HFFc6 (cell line): ENCODE measurements at regions not wholly inside any gene's neighbourhood (a gene's known extent, or its start where the extent isn't known, plus 50 kb on each side); places are given as distances from the start of the nearest gene placed in this dataset.

Experiments used
- DNase-seq: peaks from one replicate; pipeline ENCODE4 v3.0.0-alpha.2; 2018
- H3K27ac Mint-ChIP-seq: 2 replicates; pipeline ENCODE4 v1.8.0; 2020; ENCODE audit warnings: mild to moderate bottlenecking, mixed read lengths
- H3K27me3 Mint-ChIP-seq: 2 replicates; pipeline ENCODE4 v1.8.0; 2021; ENCODE audit warnings: mild to moderate bottlenecking, moderate library complexity, mixed read lengths; ENCODE audit not compliant: insufficient read depth
- H3K36me3 Mint-ChIP-seq: 2 replicates; pipeline ENCODE4 v1.8.0; 2021; ENCODE audit warnings: low read depth, mixed read lengths
- H3K4me1 Mint-ChIP-seq: 2 replicates; pipeline ENCODE4 v1.8.0; 2020; ENCODE audit warnings: low read depth, mixed read lengths
- H3K4me3 Mint-ChIP-seq: 2 replicates; pipeline ENCODE4 v1.8.0; 2020; ENCODE audit warnings: mild to moderate bottlenecking, moderate library complexity, mixed read lengths
- H3K9me3 Mint-ChIP-seq: 2 replicates; pipeline ENCODE4 v1.8.0; 2020; ENCODE audit warnings: mild to moderate bottlenecking, mixed read lengths
- CTCF ChIP-seq: fragments of 200-600 bp; sonication (generic); IDR thresholded peaks from 2 replicates; pipeline ENCODE4 v1.5.0; 2021; ENCODE audit warnings: antibody characterized with exemption, mild to moderate bottlenecking

DNA sequence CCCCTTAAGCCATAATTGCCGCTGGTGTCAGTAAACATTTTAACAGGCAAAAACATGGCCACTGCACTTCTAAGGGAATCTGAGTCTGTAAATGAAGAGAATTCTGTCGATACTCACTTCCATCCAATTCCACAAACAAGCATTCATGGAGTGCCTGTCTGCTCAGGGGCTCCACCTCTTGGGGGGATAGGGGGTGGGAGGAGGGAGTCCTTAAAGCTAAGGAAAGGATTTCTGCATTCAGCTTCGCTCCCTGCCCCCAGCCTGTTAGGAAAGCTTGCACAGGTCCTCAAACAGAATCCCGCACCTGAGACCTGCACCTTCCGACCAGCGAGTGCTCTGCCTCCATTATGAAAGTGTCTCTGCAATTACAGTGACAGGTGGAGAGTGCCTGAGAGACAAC is 130.2 kb upstream of the KIT start:
- Mint-ChIP-seq H3K27ac (no peak overlapping the region), H3K36me3 (no peaks in the 10 kb centered on the region), H3K27me3 (peaks cover 10% of the 10 kb centered on the region; the same call in 1 of the 2 replicates), H3K9me3 (peaks cover 4% of the 10 kb centered on the region; the same call in 1 of the 2 replicates), H3K4me3 (no peak overlapping the region), H3K4me1 (peaks cover 30% of the 10 kb centered on the region)
- DNase-seq = no peak
- TF ChIP-seq CTCF = no peak

- peak; percentile 63 for DNase-seq
- Mint-ChIP-seq H3K4me3 (peak overlapping the region; percentile 71), H3K36me3 (no peaks in the 10 kb centered on the region), H3K9me3 (no peaks in the 10 kb centered on the region), H3K27ac (peak overlapping the region; percentile 44; the same call in 1 of the 2 replicates), H3K4me1 (peaks cover 44% of the 10 kb centered on the region), H3K27me3 (peaks cover 7% of the 10 kb centered on the region)
- peak; percentile 26; the same call in 1 of the 2 replicates for TF ChIP-seq CTCF
These were observed 118.2 kb upstream of the KIT start for GRCh38 chr4:54539500-54540029.

DNA sequence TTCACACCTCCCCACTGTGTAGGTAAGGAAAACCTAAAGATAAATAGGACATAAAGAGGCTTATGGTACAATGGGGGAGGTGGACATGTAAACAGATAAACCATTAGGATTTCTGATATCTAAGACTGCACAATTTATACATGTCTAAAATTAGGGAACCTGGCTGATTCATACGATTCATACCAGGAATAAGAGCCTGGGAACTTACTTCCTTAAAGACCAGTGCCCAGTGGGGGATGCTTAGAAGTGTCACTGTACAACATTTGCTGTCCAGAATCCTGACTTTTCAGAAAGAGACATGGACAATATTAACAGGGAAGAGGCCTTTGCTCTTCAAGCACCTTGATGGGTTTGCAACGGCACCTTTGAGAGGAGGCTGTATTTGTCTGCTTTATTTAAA is 116.8 kb upstream of the KIT start:
- TF ChIP-seq CTCF = no peak
- H3K4me1 Mint-ChIP-seq = peaks cover 47% of the 10 kb centered on the region
- H3K27ac Mint-ChIP-seq = peak overlapping the region; percentile 87
- H3K36me3 Mint-ChIP-seq = no peaks in the 10 kb centered on the region
- H3K27me3 Mint-ChIP-seq = peaks cover 11% of the 10 kb centered on the region
- H3K9me3 Mint-ChIP-seq = no peaks in the 10 kb centered on the region
- H3K4me3 Mint-ChIP-seq = peak overlapping the region; percentile 23; the same call in 1 of the 2 replicates
- no peak for DNase-seq

- H3K4me3 Mint-ChIP-seq = peak overlapping the region; percentile 23; the same call in 1 of the 2 replicates
- DNase-seq = peak; percentile 74
- H3K27ac Mint-ChIP-seq = peak overlapping the region; percentile 87
These were observed 116.2 kb upstream of the KIT start for GRCh38 chr4:54541426-54542118.

GRCh38 chr4:54542119-54542438 is 115.7 kb upstream of the KIT start:
- no peak for TF ChIP-seq CTCF
- H3K4me3 Mint-ChIP-seq = peak overlapping the region; percentile 68
- DNase-seq = no peak
- peaks cover 50% of the 10 kb centered on the region for H3K4me1 Mint-ChIP-seq
- H3K9me3 Mint-ChIP-seq = no peaks in the 10 kb centered on the region
- peak overlapping the region; percentile 87 for H3K27ac Mint-ChIP-seq
- no peaks in the 10 kb centered on the region for H3K36me3 Mint-ChIP-seq
- peaks cover 11% of the 10 kb centered on the region for H3K27me3 Mint-ChIP-seq

More at GRCh38 chr4:54541426-54542118, 116.2 kb upstream of the KIT start:
- Mint-ChIP-seq H3K36me3 (no peaks in the 10 kb centered on the region), H3K27me3 (peaks cover 11% of the 10 kb centered on the region), H3K9me3 (no peaks in the 10 kb centered on the region), H3K4me1 (peaks cover 50% of the 10 kb centered on the region)
- no peak for TF ChIP-seq CTCF
